WTC11 (cell line): ENCODE measurements at regions not wholly inside any gene's neighbourhood (a gene's known extent, or its start where the extent isn't known, plus 50 kb on each side); places are given as distances from the start of the nearest gene placed in this dataset.

Experiments
- ATAC-seq: fragments of 200-7000 bp; cut with Tn5 transposase; 2 replicates; pipeline ENCODE4 v1.10.0; 2021; ENCODE audit warnings: mild to moderate bottlenecking, moderate library complexity
- CTCF ChIA-PET: fragments of 300-600 bp; sonication (Branson Sonifier 250); formaldehyde crosslinking; loops from one replicate; lab custom pipeline; 2021; ENCODE audit warnings: antibody characterized with exemption; lab: Charles Lee
- POLR2A ChIA-PET: fragments of 350-600 bp; sonication (Branson Sonifier 250); formaldehyde crosslinking; loops from one replicate; lab custom pipeline; 2021; ENCODE audit warnings: antibody characterized with exemption; lab: Charles Lee
- DNase-seq: peaks from one replicate; pipeline ENCODE4 v3.0.0; 2021; ENCODE audit warnings: low spot score
- H3K27ac Mint-ChIP-seq: 2 replicates; pipeline ENCODE4 v1.8.0; 2021; ENCODE audit warnings: mixed read lengths
- H3K27me3 Mint-ChIP-seq: 2 replicates; pipeline ENCODE4 v1.8.0; 2021; ENCODE audit warnings: low read depth, mild to moderate bottlenecking, moderate library complexity, mixed read lengths
- H3K36me3 Mint-ChIP-seq: 2 replicates; pipeline ENCODE4 v1.8.0; 2021; ENCODE audit warnings: mixed read lengths
- H3K4me1 Mint-ChIP-seq: 2 replicates; pipeline ENCODE4 v1.8.0; 2022; ENCODE audit warnings: mixed read lengths
- H3K4me3 Mint-ChIP-seq: 2 replicates; pipeline ENCODE4 v1.8.0; 2021; ENCODE audit warnings: mild to moderate bottlenecking, moderate library complexity, mixed read lengths
- H3K9me3 Mint-ChIP-seq: 2 replicates; pipeline ENCODE4 v1.8.0; 2021; ENCODE audit warnings: mixed read lengths
- FOXP1 ChIP-seq: sonication (generic); formaldehyde crosslinking; IDR thresholded peaks from 2 replicates; pipeline ENCODE4 v1.8.0; 2022; ENCODE audit warnings: missing genetic modification reagents, mild to moderate bottlenecking, moderate library complexity, borderline replicate concordance
- GRHL2 ChIP-seq: fragments of 250-450 bp; sonication (Bioruptor Pico); IDR thresholded peaks from 2 replicates; pipeline ENCODE4 v1.8.0; 2022; ENCODE audit warnings: mild to moderate bottlenecking, moderate library complexity; ENCODE audit not compliant: insufficient replicate concordance, severe bottlenecking
- GTF2I ChIP-seq: fragments of 250-450 bp; sonication (Bioruptor Pico); conservative IDR thresholded peaks from 2 replicates; pipeline ENCODE4 v1.4.0; 2021; ENCODE audit warnings: mild to moderate bottlenecking
- HMGXB4 ChIP-seq: sonication (generic); formaldehyde crosslinking; IDR thresholded peaks from 2 replicates; pipeline ENCODE4 v1.8.1; 2023; ENCODE audit warnings: mild to moderate bottlenecking, moderate library complexity, missing genetic modification reagents
- IRF2 ChIP-seq: sonication (generic); formaldehyde crosslinking; IDR thresholded peaks from 2 replicates; pipeline ENCODE4 v1.8.0; 2022; ENCODE audit warnings: low read depth, missing genetic modification reagents, borderline replicate concordance
- KAT7 ChIP-seq: sonication (generic); formaldehyde crosslinking; IDR thresholded peaks from 2 replicates; pipeline ENCODE4 v1.8.1; 2023; ENCODE audit warnings: missing genetic modification reagents, mild to moderate bottlenecking, borderline replicate concordance
- MAX ChIP-seq: sonication (generic); formaldehyde crosslinking; IDR thresholded peaks from 2 replicates; pipeline ENCODE4 v1.8.0; 2022; ENCODE audit warnings: mild to moderate bottlenecking, missing genetic modification reagents
- MXD4 ChIP-seq: fragments of 250-450 bp; sonication (Bioruptor Pico); IDR thresholded peaks from 2 replicates; pipeline ENCODE4 v1.8.0; 2021; ENCODE audit warnings: mild to moderate bottlenecking, moderate library complexity, borderline replicate concordance
- SP1 ChIP-seq: sonication (generic); formaldehyde crosslinking; conservative IDR thresholded peaks from 2 replicates; pipeline ENCODE4 v1.8.1; 2022; ENCODE audit warnings: missing genetic modification reagents
- ZMAT4 ChIP-seq: fragments of 250-450 bp; sonication (Bioruptor Pico); IDR thresholded peaks from 2 replicates; pipeline ENCODE4 v1.9.0; 2021; ENCODE audit warnings: mild to moderate bottlenecking
- ZNF219 ChIP-seq: sonication (generic); formaldehyde crosslinking; IDR thresholded peaks from 2 replicates; pipeline ENCODE4 v1.8.0; 2023; ENCODE audit warnings: missing genetic modification reagents, mild to moderate bottlenecking, borderline replicate concordance
- ZNF232 ChIP-seq: sonication (generic); formaldehyde crosslinking; IDR thresholded peaks from 2 replicates; pipeline ENCODE4 v1.8.0; 2022; ENCODE audit warnings: mild to moderate bottlenecking, missing genetic modification reagents
- ZNF425 ChIP-seq: fragments of 250-450 bp; sonication (Bioruptor Pico); conservative IDR thresholded peaks from 2 replicates; pipeline ENCODE4 v1.9.0; 2021; ENCODE audit warnings: mild to moderate bottlenecking
- TF ChIP-seq, protein P1 (sequence below): sonication (generic); formaldehyde crosslinking; IDR thresholded peaks from 2 replicates; pipeline ENCODE4 v1.8.1; 2023; ENCODE audit warnings: mild to moderate bottlenecking, missing genetic modification reagents
- TF ChIP-seq, protein P2 (sequence below): sonication (generic); formaldehyde crosslinking; IDR thresholded peaks from 2 replicates; pipeline ENCODE4 v1.8.1; 2022; ENCODE audit warnings: missing genetic modification reagents, borderline replicate concordance
- TF ChIP-seq, protein P3 (sequence below): sonication (generic); formaldehyde crosslinking; IDR thresholded peaks from 2 replicates; pipeline ENCODE4 v1.8.0; 2023; ENCODE audit warnings: missing genetic modification reagents, mild to moderate bottlenecking, borderline replicate concordance

DNA sequence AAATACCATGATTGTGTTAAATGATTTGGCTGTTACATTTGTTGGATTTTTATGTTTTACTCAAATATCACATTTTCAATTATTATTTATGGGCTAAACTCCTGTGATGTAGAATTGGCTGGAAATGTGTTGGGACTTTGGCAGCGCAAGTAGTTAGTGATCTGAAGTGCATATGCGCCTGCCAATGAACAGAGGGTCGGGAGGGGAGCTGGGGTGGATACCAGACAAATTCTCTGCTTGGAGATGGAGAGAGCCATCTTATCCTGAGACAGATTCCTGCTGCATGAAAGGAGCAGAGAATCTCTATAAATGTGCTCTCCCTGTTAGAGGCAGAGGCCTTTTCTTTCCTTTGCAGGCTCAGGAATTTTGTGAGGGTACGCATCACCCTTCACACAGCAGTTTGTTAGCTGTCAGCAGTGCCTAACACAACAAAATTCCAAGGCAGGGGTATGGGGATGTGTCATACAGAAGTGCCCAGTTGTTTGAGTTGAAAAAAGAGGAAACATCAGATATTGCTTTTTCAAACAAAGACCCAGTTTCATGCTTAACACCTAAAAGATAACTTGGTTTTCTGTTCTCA lies 489.1 kb downstream of the CSNK1G3 start (continued):
- TF ChIP-seq FOXP1 (CRISPR knock-in tag) (no peak), ZNF232 (no peak), ZNF219 (CRISPR knock-in tag) (no peak)
- TF ChIP-seq, protein P1, sequence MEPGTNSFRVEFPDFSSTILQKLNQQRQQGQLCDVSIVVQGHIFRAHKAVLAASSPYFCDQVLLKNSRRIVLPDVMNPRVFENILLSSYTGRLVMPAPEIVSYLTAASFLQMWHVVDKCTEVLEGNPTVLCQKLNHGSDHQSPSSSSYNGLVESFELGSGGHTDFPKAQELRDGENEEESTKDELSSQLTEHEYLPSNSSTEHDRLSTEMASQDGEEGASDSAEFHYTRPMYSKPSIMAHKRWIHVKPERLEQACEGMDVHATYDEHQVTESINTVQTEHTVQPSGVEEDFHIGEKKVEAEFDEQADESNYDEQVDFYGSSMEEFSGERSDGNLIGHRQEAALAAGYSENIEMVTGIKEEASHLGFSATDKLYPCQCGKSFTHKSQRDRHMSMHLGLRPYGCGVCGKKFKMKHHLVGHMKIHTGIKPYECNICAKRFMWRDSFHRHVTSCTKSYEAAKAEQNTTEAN (CRISPR knock-in tag) = no peak

GRCh38 chr5:124000538-124000937 lies 488.6 kb downstream of the CSNK1G3 start:
- Mint-ChIP-seq H3K36me3 (peaks cover 4% of the 10 kb centered on the region; the same call in 1 of the 2 replicates), H3K27me3 (no peaks in the 10 kb centered on the region), H3K4me1 (peaks cover 9% of the 10 kb centered on the region; the same call in 1 of the 2 replicates), H3K27ac (no peak overlapping the region), H3K4me3 (no peak overlapping the region)
- no peak for ATAC-seq
- POLR2A ChIA-PET = no interaction called here
- TF ChIP-seq HMGXB4 (CRISPR knock-in tag) (no peak), KAT7 (CRISPR knock-in tag) (no peak), MXD4 (CRISPR knock-in tag) (no peak), ZMAT4 (no peak), MAX (CRISPR knock-in tag) (no peak), ZNF425 (CRISPR knock-in tag) (no peak)
- TF ChIP-seq, protein P2, sequence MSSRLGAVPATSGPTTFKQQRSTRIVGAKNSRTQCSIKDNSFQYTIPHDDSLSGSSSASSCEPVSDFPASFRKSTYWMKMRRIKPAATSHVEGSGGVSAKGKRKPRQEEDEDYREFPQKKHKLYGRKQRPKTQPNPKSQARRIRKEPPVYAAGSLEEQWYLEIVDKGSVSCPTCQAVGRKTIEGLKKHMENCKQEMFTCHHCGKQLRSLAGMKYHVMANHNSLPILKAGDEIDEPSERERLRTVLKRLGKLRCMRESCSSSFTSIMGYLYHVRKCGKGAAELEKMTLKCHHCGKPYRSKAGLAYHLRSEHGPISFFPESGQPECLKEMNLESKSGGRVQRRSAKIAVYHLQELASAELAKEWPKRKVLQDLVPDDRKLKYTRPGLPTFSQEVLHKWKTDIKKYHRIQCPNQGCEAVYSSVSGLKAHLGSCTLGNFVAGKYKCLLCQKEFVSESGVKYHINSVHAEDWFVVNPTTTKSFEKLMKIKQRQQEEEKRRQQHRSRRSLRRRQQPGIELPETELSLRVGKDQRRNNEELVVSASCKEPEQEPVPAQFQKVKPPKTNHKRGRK (CRISPR knock-in tag) = no peak
- TF ChIP-seq, all 79 proteins: peak for 0
- no peak for DNase-seq
- CTCF ChIA-PET = no interaction called here
- peaks cover 4% of the 10 kb centered on the region for H3K9me3 Mint-ChIP-seq

GRCh38 chr5:123997462-123998215 lies 485.7 kb downstream of the CSNK1G3 start:
- no peaks in the 10 kb centered on the region for H3K36me3 Mint-ChIP-seq
- CTCF ChIA-PET = no interaction called here
- H3K9me3 Mint-ChIP-seq = peaks cover 5% of the 10 kb centered on the region
- H3K27me3 Mint-ChIP-seq = no peaks in the 10 kb centered on the region
- no peak overlapping the region for H3K4me3 Mint-ChIP-seq
- H3K27ac Mint-ChIP-seq = no peak overlapping the region
- peaks cover 15% of the 10 kb centered on the region for H3K4me1 Mint-ChIP-seq
- no peak for DNase-seq
- ATAC-seq = no peak
- POLR2A ChIA-PET = no interaction called here
- TF ChIP-seq IRF2 (CRISPR knock-in tag) (no peak), SP1 (no peak), GTF2I (no peak), GRHL2 (CRISPR knock-in tag) (no peak), ZNF425 (CRISPR knock-in tag) (no peak)
- TF ChIP-seq, protein P3, sequence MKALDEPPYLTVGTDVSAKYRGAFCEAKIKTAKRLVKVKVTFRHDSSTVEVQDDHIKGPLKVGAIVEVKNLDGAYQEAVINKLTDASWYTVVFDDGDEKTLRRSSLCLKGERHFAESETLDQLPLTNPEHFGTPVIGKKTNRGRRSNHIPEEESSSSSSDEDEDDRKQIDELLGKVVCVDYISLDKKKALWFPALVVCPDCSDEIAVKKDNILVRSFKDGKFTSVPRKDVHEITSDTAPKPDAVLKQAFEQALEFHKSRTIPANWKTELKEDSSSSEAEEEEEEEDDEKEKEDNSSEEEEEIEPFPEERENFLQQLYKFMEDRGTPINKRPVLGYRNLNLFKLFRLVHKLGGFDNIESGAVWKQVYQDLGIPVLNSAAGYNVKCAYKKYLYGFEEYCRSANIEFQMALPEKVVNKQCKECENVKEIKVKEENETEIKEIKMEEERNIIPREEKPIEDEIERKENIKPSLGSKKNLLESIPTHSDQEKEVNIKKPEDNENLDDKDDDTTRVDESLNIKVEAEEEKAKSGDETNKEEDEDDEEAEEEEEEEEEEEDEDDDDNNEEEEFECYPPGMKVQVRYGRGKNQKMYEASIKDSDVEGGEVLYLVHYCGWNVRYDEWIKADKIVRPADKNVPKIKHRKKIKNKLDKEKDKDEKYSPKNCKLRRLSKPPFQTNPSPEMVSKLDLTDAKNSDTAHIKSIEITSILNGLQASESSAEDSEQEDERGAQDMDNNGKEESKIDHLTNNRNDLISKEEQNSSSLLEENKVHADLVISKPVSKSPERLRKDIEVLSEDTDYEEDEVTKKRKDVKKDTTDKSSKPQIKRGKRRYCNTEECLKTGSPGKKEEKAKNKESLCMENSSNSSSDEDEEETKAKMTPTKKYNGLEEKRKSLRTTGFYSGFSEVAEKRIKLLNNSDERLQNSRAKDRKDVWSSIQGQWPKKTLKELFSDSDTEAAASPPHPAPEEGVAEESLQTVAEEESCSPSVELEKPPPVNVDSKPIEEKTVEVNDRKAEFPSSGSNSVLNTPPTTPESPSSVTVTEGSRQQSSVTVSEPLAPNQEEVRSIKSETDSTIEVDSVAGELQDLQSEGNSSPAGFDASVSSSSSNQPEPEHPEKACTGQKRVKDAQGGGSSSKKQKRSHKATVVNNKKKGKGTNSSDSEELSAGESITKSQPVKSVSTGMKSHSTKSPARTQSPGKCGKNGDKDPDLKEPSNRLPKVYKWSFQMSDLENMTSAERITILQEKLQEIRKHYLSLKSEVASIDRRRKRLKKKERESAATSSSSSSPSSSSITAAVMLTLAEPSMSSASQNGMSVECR = no peak
